HL-60 (cell line): ENCODE measurements at regions not wholly inside any gene's neighbourhood (a gene's known extent, or its start where the extent isn't known, plus 50 kb on each side); places are given as distances from the start of the nearest gene placed in this dataset.
"Not testable (repeated sequence)": the region's sequence is repeated elsewhere in the genome, so short reads cannot be mapped to it uniquely, and the experiment has no call there.

Experiments
- GABPA ChIP-seq: IDR thresholded peaks from 2 replicates; pipeline ENCODE4 v1.6.1; 2012; ENCODE audit warnings: low read depth
- POLR2AphosphoS5 ChIP-seq: IDR thresholded peaks from 2 replicates; pipeline ENCODE4 v1.6.1; 2012; ENCODE audit warnings: low read depth
- REST ChIP-seq: IDR thresholded peaks from 2 replicates; pipeline ENCODE4 v1.6.1; 2012; ENCODE audit warnings: low read depth; ENCODE audit not compliant: insufficient replicate concordance
- TF ChIP-seq, protein P1 (sequence below): IDR thresholded peaks from one replicate; pipeline ENCODE4 v1.5.1; 2011; ENCODE audit warnings: low read length, control low read depth, inconsistent platforms; ENCODE audit not compliant: insufficient read depth

GRCh38 chr4:3943051-3943450 is 176.9 kb downstream of the ADRA2C start:
- TF ChIP-seq, protein P1, sequence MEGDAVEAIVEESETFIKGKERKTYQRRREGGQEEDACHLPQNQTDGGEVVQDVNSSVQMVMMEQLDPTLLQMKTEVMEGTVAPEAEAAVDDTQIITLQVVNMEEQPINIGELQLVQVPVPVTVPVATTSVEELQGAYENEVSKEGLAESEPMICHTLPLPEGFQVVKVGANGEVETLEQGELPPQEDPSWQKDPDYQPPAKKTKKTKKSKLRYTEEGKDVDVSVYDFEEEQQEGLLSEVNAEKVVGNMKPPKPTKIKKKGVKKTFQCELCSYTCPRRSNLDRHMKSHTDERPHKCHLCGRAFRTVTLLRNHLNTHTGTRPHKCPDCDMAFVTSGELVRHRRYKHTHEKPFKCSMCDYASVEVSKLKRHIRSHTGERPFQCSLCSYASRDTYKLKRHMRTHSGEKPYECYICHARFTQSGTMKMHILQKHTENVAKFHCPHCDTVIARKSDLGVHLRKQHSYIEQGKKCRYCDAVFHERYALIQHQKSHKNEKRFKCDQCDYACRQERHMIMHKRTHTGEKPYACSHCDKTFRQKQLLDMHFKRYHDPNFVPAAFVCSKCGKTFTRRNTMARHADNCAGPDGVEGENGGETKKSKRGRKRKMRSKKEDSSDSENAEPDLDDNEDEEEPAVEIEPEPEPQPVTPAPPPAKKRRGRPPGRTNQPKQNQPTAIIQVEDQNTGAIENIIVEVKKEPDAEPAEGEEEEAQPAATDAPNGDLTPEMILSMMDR = not testable (repeated sequence)
- TF ChIP-seq POLR2AphosphoS5, REST, GABPA: not testable (repeated sequence)
